ENCODE measurements at regions not wholly inside any gene's neighbourhood (a gene's known extent, or its start where the extent isn't known, plus 50 kb on each side); places are given as distances from the start of the nearest gene placed in this dataset.
A peak's percentile ranks its signal among the peaks of the same experiment; 100 is the strongest.

- TF ChIP-seq EP300 (IDR thresholded peaks at IDR 0.05) (no peak), POLR2A (IDR thresholded peaks at IDR 0.05) (no peak), CTCF (IDR thresholded peaks at IDR 0.05) (no peak), POLR2AphosphoS5 (IDR thresholded peaks at IDR 0.05) (no peak)
- H3K4me3 ChIP-seq = no peak overlapping the region
- peaks cover 0 to 3% (median 0%) of the 10 kb centered on the region in 4 donors for H3K9me3 ChIP-seq
- intact Hi-C loops (cut with DNase I; ENCODE audit: low total_unique reads) = no loop called here
- no peaks in the 10 kb centered on the region for H3K36me3 ChIP-seq
- H3K27me3 ChIP-seq = no peaks in the 10 kb centered on the region
- no peak overlapping the region for H3K27ac ChIP-seq
- peaks cover 0 to 15% (median 6%) of the 10 kb centered on the region in 4 donors for H3K4me1 ChIP-seq
- no peak for DNase-seq
- WGBS, 5 donors = 68 to 87% (median 86%) methylated on average over 4 of the region's 4 CpGs
Observed at GRCh38 chr2:195594919-195595694, 61.9 kb upstream of the SLC39A10 start.

GRCh38 chr2:195594248-195594647 lies 62.8 kb upstream of the SLC39A10 start:
- H3K27ac ChIP-seq = no peak overlapping the region
- no peaks in the 10 kb centered on the region for H3K27me3 ChIP-seq
- peaks cover 0 to 15% (median 6%) of the 10 kb centered on the region in 4 donors for H3K4me1 ChIP-seq
- WGBS, 5 donors = 24 to 42% (median 32%) methylated on average over 3 of the region's 3 CpGs
- H3K36me3 ChIP-seq = no peaks in the 10 kb centered on the region
- intact Hi-C loops (cut with DNase I; ENCODE audit: low total_unique reads) = no loop called here
- no peak overlapping the region for H3K4me3 ChIP-seq
- peaks cover 0 to 3% (median 0%) of the 10 kb centered on the region in 4 donors for H3K9me3 ChIP-seq
- TF ChIP-seq CTCF (IDR thresholded peaks at IDR 0.05) = no peak
- TF ChIP-seq EP300 (IDR thresholded peaks at IDR 0.05) = no peak
- TF ChIP-seq POLR2A (IDR thresholded peaks at IDR 0.05) = no peak
- no peak for TF ChIP-seq POLR2AphosphoS5 (IDR thresholded peaks at IDR 0.05)
- no peak for DNase-seq

GRCh38 chr2:195592105-195592504 lies 64.9 kb upstream of the SLC39A10 start:
- intact Hi-C loops (cut with DNase I; ENCODE audit: low total_unique reads) = no loop called here
- TF ChIP-seq POLR2A (IDR thresholded peaks at IDR 0.05) (no peak), CTCF (IDR thresholded peaks at IDR 0.05) (no peak), POLR2AphosphoS5 (IDR thresholded peaks at IDR 0.05) (no peak), EP300 (IDR thresholded peaks at IDR 0.05) (no peak)
- 86 to 98% (median 97%) methylated on average over 2 of the region's 2 CpGs for WGBS, 5 donors
- DNase-seq = no peak
- Histone ChIP-seq H3K27ac (no peak overlapping the region), H3K4me3 (no peak overlapping the region), H3K27me3 (no peaks in the 10 kb centered on the region), H3K36me3 (no peaks in the 10 kb centered on the region), H3K4me1 (peaks cover 0 to 15% (median 6%) of the 10 kb centered on the region in 4 donors), H3K9me3 (peaks cover 0 to 3% (median 0%) of the 10 kb centered on the region in 4 donors)

- WGBS, 5 donors = 20 to 31% (median 27%) methylated on average over 1 of the region's 1 CpG
- DNase-seq = peak in 1 of 2 donors; percentile 54
- no peaks in the 10 kb centered on the region for H3K36me3 ChIP-seq
- no peak for TF ChIP-seq POLR2AphosphoS5 (IDR thresholded peaks at IDR 0.05)
- TF ChIP-seq POLR2A (IDR thresholded peaks at IDR 0.05) = no peak
- TF ChIP-seq CTCF (IDR thresholded peaks at IDR 0.05) = no peak
- TF ChIP-seq EP300 (IDR thresholded peaks at IDR 0.05) = no peak
- H3K4me3 ChIP-seq = no peak overlapping the region
- H3K4me1 ChIP-seq = peaks cover 0 to 15% (median 6%) of the 10 kb centered on the region in 4 donors
- no peaks in the 10 kb centered on the region for H3K27me3 ChIP-seq
- peaks cover 0 to 3% (median 0%) of the 10 kb centered on the region in 4 donors for H3K9me3 ChIP-seq
- H3K27ac ChIP-seq = no peak overlapping the region
- intact Hi-C loops (cut with DNase I; ENCODE audit: low total_unique reads) = no loop called here
Observed at GRCh38 chr2:195590861-195591205, 66.2 kb upstream of the SLC39A10 start.

All from stomach (tissue), 8 donors.